HCT116 (cell line): ENCODE measurements at regions not wholly inside any gene's neighbourhood (a gene's known extent, or its start where the extent isn't known, plus 50 kb on each side); places are given as distances from the start of the nearest gene placed in this dataset.
A peak's percentile ranks its signal among the peaks of the same experiment; 100 is the strongest.

Experiments
- ATAC-seq: fragments of 200-7000 bp; cut with Tn5 transposase; 2 replicates; pipeline ENCODE4 v1.9.1; 2020; ENCODE audit warnings: mild to moderate bottlenecking, moderate library complexity
- BruUV-seq: library from RNA; stranded (reverse); fragments of 400-500 nt; replicated peaks from 2 replicates; lab custom pipeline; 2021; lab: Mats Ljungman, UMichigan
- CTCF ChIA-PET: fragments of 300-600 bp; sonication (Branson Sonifier 250); formaldehyde crosslinking; loops from one replicate; lab custom pipeline; 2021; ENCODE audit warnings: antibody characterized with exemption; lab: Charles Lee
- POLR2A ChIA-PET: fragments of 300-600, 350-600 bp; sonication (Branson Sonifier 250); formaldehyde crosslinking; loops from one replicate; lab custom pipeline; 2021; ENCODE audit warnings: antibody characterized with exemption; lab: Charles Lee
- RAD21 ChIA-PET, 2 experiments: fragments of 300-600 bp; sonication (Branson Sonifier 250); formaldehyde crosslinking; loops; one replicate each; lab custom pipeline; 2023; ENCODE audit warnings: low total read pairs in 2 of 2; ENCODE audit not compliant: uncharacterized antibody in 2 of 2, unreplicated experiment in 2 of 2, low non-redundant PET in 1 of 2; lab: Charles Lee
- DNase-seq: peaks from one replicate; pipeline ENCODE4 v3.0.0-alpha.2; 2010; ENCODE audit warnings: low read depth, low spot score
- H2AFZ ChIP-seq: fragments of 200-600 bp; shearing (Covaris generic), sonication (generic); 2 replicates; pipeline ENCODE4 v1.6.1; 2017; ENCODE audit warnings: low read depth, mixed run types, mixed read lengths, antibody characterized with exemption, low read length; ENCODE audit not compliant: poor library complexity, severe bottlenecking
- H3K27ac ChIP-seq: 2 replicates; pipeline ENCODE4 v1.5.1; 2012; ENCODE audit warnings: low read depth, low read length
- H3K27me3 ChIP-seq: fragments of 200-600 bp; sonication (generic); 2 replicates; pipeline ENCODE4 v1.6.1; 2016; ENCODE audit warnings: mixed run types, low read length, mixed read lengths; ENCODE audit not compliant: insufficient read depth
- H3K36me3 ChIP-seq, 2 experiments: fragments of 200-500 bp in 1 of 2; fragments of 200-600 bp in 1 of 2; sonication (Bioruptor generic) in 1 of 2; sonication (generic) in 1 of 2; 2 replicates each; pipeline versions ENCODE4 v1.5.1 to v1.6.1; 2014 to 2016; ENCODE audit warnings: low read length in 2 of 2, inconsistent platforms in 1 of 2, mixed read lengths in 1 of 2, mixed run types in 1 of 2; ENCODE audit not compliant: insufficient read depth in 2 of 2, control insufficient read depth in 1 of 2
- H3K4me1 ChIP-seq, 2 experiments: fragments of 200-600 bp in 1 of 2; sonication (generic) in 1 of 2; 2 replicates each; pipeline versions ENCODE4 v1.5.1 to v1.6.1; 2012 to 2017; ENCODE audit warnings: low read length in 2 of 2, inconsistent platforms in 1 of 2, mild to moderate bottlenecking in 1 of 2, mixed read lengths in 1 of 2, mixed run types in 1 of 2, moderate library complexity in 1 of 2; ENCODE audit not compliant: insufficient read depth in 2 of 2, control insufficient read depth in 1 of 2
- H3K4me2 ChIP-seq: fragments of 200-600 bp; sonication (generic); 2 replicates; pipeline ENCODE4 v1.6.1; 2017; ENCODE audit warnings: mixed run types, low read length, mixed read lengths
- H3K4me3 ChIP-seq, 2 experiments: fragments of 200-600 bp in 1 of 2; sonication (generic) in 1 of 2; replicated peaks in 1 of 2; 2 replicates each; pipeline ENCODE4 v1.5.1; 2011 to 2016; ENCODE audit warnings: low read length in 2 of 2, control low read depth in 1 of 2, low read depth in 1 of 2, mild to moderate bottlenecking in 1 of 2, mixed read lengths in 1 of 2, mixed run types in 1 of 2
- H3K79me2 ChIP-seq: fragments of 200-600 bp; sonication (generic); 2 replicates; pipeline ENCODE4 v1.6.1; 2017; ENCODE audit warnings: mild to moderate bottlenecking, mixed run types, low read length, moderate library complexity, mixed read lengths; ENCODE audit not compliant: insufficient read depth
- H3K9ac ChIP-seq: fragments of 200-600 bp; sonication (generic); 2 replicates; pipeline ENCODE4 v1.6.1; 2016; ENCODE audit warnings: low read length, mixed read lengths
- H3K9me2 ChIP-seq: fragments of 200-600 bp; sonication (generic), shearing (Covaris generic); 2 replicates; pipeline ENCODE4 v1.6.1; 2017; ENCODE audit warnings: mixed run types, mild to moderate bottlenecking, moderate library complexity; ENCODE audit not compliant: insufficient read depth
- H3K9me3 ChIP-seq, 2 experiments: fragments of 200-500 bp in 1 of 2; fragments of 200-600 bp in 1 of 2; sonication (Bioruptor generic) in 1 of 2; sonication (generic) in 1 of 2; 2 replicates each; pipeline ENCODE4 v1.6.1; 2014 to 2017; ENCODE audit warnings: low read length in 2 of 2, mixed read lengths in 2 of 2, inconsistent platforms in 1 of 2, low read depth in 1 of 2, mild to moderate bottlenecking in 1 of 2, mixed run types in 1 of 2, moderate library complexity in 1 of 2; ENCODE audit not compliant: control insufficient read depth in 1 of 2, insufficient read depth in 1 of 2
- H4K20me1 ChIP-seq: fragments of 200-600 bp; sonication (generic), shearing (Covaris generic); 2 replicates; pipeline ENCODE4 v1.6.1; 2017; ENCODE audit warnings: mixed run types, mild to moderate bottlenecking, moderate library complexity; ENCODE audit not compliant: insufficient read depth
- ATF3 ChIP-seq: IDR thresholded peaks from 2 replicates; pipeline ENCODE4 v1.6.1; 2012
- CBX3 ChIP-seq: IDR thresholded peaks from 2 replicates; pipeline ENCODE4 v1.6.1; 2012; ENCODE audit warnings: low read depth
- CTCF ChIP-seq, 3 experiments: fragments of 200-600 bp in 1 of 3; sonication (generic) in 1 of 3; IDR thresholded peaks in 2 of 3; conservative IDR thresholded peaks in 1 of 3; 2 replicates each; pipeline ENCODE4 v1.5.1; 2012 to 2017; ENCODE audit warnings: low read depth in 2 of 3, low read length in 2 of 3, antibody characterized with exemption in 1 of 3, borderline replicate concordance in 1 of 3, control low read depth in 1 of 3, mild to moderate bottlenecking in 1 of 3, mixed read lengths in 1 of 3, mixed run types in 1 of 3, moderate library complexity in 1 of 3; ENCODE audit not compliant: insufficient read depth in 1 of 3
- EGR1 ChIP-seq: IDR thresholded peaks from 2 replicates; pipeline ENCODE4 v1.6.1; 2012; ENCODE audit warnings: low read depth
- ELF1 ChIP-seq: IDR thresholded peaks from 2 replicates; pipeline ENCODE4 v1.6.1; 2012; ENCODE audit warnings: low read depth, borderline replicate concordance
- EZH2 ChIP-seq: fragments of 200-600 bp; sonication (generic); IDR thresholded peaks from 2 replicates; pipeline ENCODE4 v1.6.1; 2017; ENCODE audit warnings: antibody characterized with exemption, mixed run types
- EZH2phosphoT487 ChIP-seq: fragments of 200-600 bp; IDR thresholded peaks from 2 replicates; pipeline ENCODE4 v1.6.1; 2018; ENCODE audit warnings: antibody characterized with exemption, borderline replicate concordance
- FOSL1 ChIP-seq: IDR thresholded peaks from 2 replicates; pipeline ENCODE4 v1.6.1; 2012; ENCODE audit warnings: low read depth
- JUND ChIP-seq: IDR thresholded peaks from 2 replicates; pipeline ENCODE4 v1.6.1; 2012
- MAX ChIP-seq: IDR thresholded peaks from 2 replicates; pipeline ENCODE4 v1.6.1; 2012
- POLR2AphosphoS5 ChIP-seq: IDR thresholded peaks from 2 replicates; pipeline ENCODE4 v1.6.1; 2011; ENCODE audit warnings: mild to moderate bottlenecking, low read depth, low read length, moderate library complexity
- RAD21 ChIP-seq: IDR thresholded peaks from 2 replicates; pipeline ENCODE4 v1.6.1; 2012; ENCODE audit warnings: low read depth, mild to moderate bottlenecking
- REST ChIP-seq: IDR thresholded peaks from 2 replicates; pipeline ENCODE4 v1.6.1; 2012; ENCODE audit warnings: low read depth
- SIN3A ChIP-seq: IDR thresholded peaks from 2 replicates; pipeline ENCODE4 v1.6.1; 2012; ENCODE audit warnings: low read depth
- SP1 ChIP-seq: IDR thresholded peaks from 2 replicates; pipeline ENCODE4 v1.6.1; 2012; ENCODE audit warnings: low read depth
- SRF ChIP-seq: IDR thresholded peaks from 2 replicates; pipeline ENCODE4 v1.6.1; 2012; ENCODE audit warnings: low read depth
- TCF7L2 ChIP-seq: IDR thresholded peaks from 2 replicates; pipeline ENCODE4 v1.7.0; 2011; ENCODE audit warnings: borderline replicate concordance, inconsistent platforms; ENCODE audit not compliant: insufficient read depth, insufficient read length; ENCODE audit errors: extremely low read depth
- YY1 ChIP-seq: IDR thresholded peaks from 2 replicates; pipeline ENCODE4 v1.6.1; 2011; ENCODE audit warnings: low read length, low read depth, moderate library complexity, mild to moderate bottlenecking; ENCODE audit not compliant: insufficient replicate concordance; ENCODE audit errors: extremely low read depth
- ZBTB33 ChIP-seq: IDR thresholded peaks from 2 replicates; pipeline ENCODE4 v1.6.1; 2011; ENCODE audit warnings: mild to moderate bottlenecking, low read length, moderate library complexity; ENCODE audit not compliant: insufficient replicate concordance; ENCODE audit errors: extremely low read depth
- ZFX ChIP-seq: fragments of 450-650 bp; IDR thresholded peaks from 2 replicates; pipeline ENCODE4 v1.6.1; 2017
- intact Hi-C: fragments of 100-400 bp; cut with micrococcal nuclease; formaldehyde crosslinking; loops from 2 replicates; pipeline ENCODE4 v1.10.0; 2022

- H3K36me3 ChIP-seq: no peaks in the 10 kb centered on the region
- no peak for TF ChIP-seq ELF1
- TF ChIP-seq CBX3: peak; percentile 95
- no peak for TF ChIP-seq ZBTB33
- TF ChIP-seq YY1: no peak
- TF ChIP-seq EZH2: no peak
- TF ChIP-seq MAX: peak; percentile 81
- no peak for TF ChIP-seq ZFX
- peak; percentile 95 for TF ChIP-seq JUND
- no peak for TF ChIP-seq ATF3
- no peak for TF ChIP-seq EZH2phosphoT487
- TF ChIP-seq CTCF (IDR thresholded peaks at IDR 0.05 in 2 of 3, conservative IDR thresholded peaks at IDR 0.05 in 1 of 3; ENCODE audit: borderline replicate concordance in 1 of 3, insufficient read depth in 1 of 3, low read depth in 2 of 3, low read length in 2 of 3): no peak
- TF ChIP-seq FOSL1: peak; percentile 98
- TF ChIP-seq RAD21: peak; percentile 35
- no peak for TF ChIP-seq REST
- TF ChIP-seq SRF: peak; percentile 81
- peak; percentile 58 for TF ChIP-seq TCF7L2
- TF ChIP-seq EGR1: 0 out of 2 replicates have a peak, but pooled peaks have one; percentile 22
- TF ChIP-seq POLR2AphosphoS5: peak; percentile 69
- 0 out of 2 replicates have a peak, but pooled peaks have one; percentile 62 for TF ChIP-seq SIN3A
- peak; percentile 94 for TF ChIP-seq SP1
These were observed 86.3 kb upstream of the FAM136A start for GRCh38 chr2:70388128-70388527.

More at GRCh38 chr2:70388128-70388527, 86.3 kb upstream of the FAM136A start:
- POLR2A ChIA-PET: interaction anchor here (1.1 kb wide), 1 partner anchor 14 kb away, joined by 3 read pairs; no protein-coding TSS in a partner anchor
- Histone ChIP-seq H3K27ac (no peak overlapping the region; the same call in 1 of the 2 replicates), H3K4me1 (peaks cover 4 to 40% of the 10 kb centered on the region in 2 experiments; a peak in 3 of 4 replicates), H3K9me3 (no peaks in the 10 kb centered on the region), H3K4me3 (peak overlapping the region in 1 of 2 experiments; percentile 21; a peak in 1 of 4 replicates), H2AFZ (no peak overlapping the region), H3K27me3 (no peaks in the 10 kb centered on the region), H3K9me2 (no peaks in the 10 kb centered on the region), H3K4me2 (peak overlapping the region; percentile 56), H3K79me2 (no peaks in the 10 kb centered on the region), H3K9ac (0 out of 2 replicates have a peak overlapping the region, but pooled peaks have one; percentile 7), H4K20me1 (no peaks in the 10 kb centered on the region)
- no TSS peak for BruUV-seq
- ATAC-seq: peak; percentile 81
- peak; percentile 68 for DNase-seq
- intact Hi-C loops: no loop called here
- RAD21 ChIA-PET: no interaction called here
- CTCF ChIA-PET: interaction anchor here (1.1 kb wide), 1 partner anchor 86 kb away, joined by 3 read pairs; the partner anchor contains the start of gene FAM136A
